Gastrocnemius medialis (tissue), 4 donors: ENCODE measurements at regions not wholly inside any gene's neighbourhood (a gene's known extent, or its start where the extent isn't known, plus 50 kb on each side); places are given as distances from the start of the nearest gene placed in this dataset.

ENCODE experiments used
- ATAC-seq, 2 donors: fragments of 150-250 bp; one replicate each; pipeline ENCODE4 v1.9.1; 2016
- DNase-seq, 2 donors: peaks; one replicate each; pipeline ENCODE4 v3.0.0-alpha.2; 2019
- H3K27ac ChIP-seq, 4 donors: fragments of 200-600 bp; sonication (generic); 1 replicate in 1 of 4; 2 replicates in 3 of 4; pipeline ENCODE4 v1.5.1; 2016 to 2018; ENCODE audit warnings: mild to moderate bottlenecking in 2 of 4, moderate library complexity in 1 of 4
- H3K27me3 ChIP-seq, 3 donors: fragments of 200-600 bp; sonication (generic) in 2 of 3; 1 replicate in 1 of 3; 2 replicates in 2 of 3; pipeline versions ENCODE4 v1.5.1 to v1.6.0; 2016 to 2019; ENCODE audit warnings: mild to moderate bottlenecking in 1 of 3, moderate library complexity in 1 of 3
- H3K36me3 ChIP-seq, 2 donors: fragments of 200-600 bp; sonication (generic) in 1 of 2; one replicate each; pipeline ENCODE4 v1.5.1; 2017 to 2018
- H3K4me1 ChIP-seq, 2 donors: fragments of 200-600 bp; sonication (generic) in 1 of 2; one replicate each; pipeline ENCODE4 v1.5.1; 2016 to 2017; ENCODE audit warnings: mild to moderate bottlenecking in 2 of 2
- H3K4me3 ChIP-seq, 4 donors: fragments of 200-600 bp; sonication (generic) in 3 of 4; 1 replicate in 1 of 4; 2 replicates in 3 of 4; pipeline ENCODE4 v1.5.1; 2016 to 2019; ENCODE audit warnings: mild to moderate bottlenecking in 2 of 4
- H3K9me3 ChIP-seq, 3 donors: fragments of 200-600 bp; sonication (generic) in 2 of 3; 1 replicate in 1 of 3; 2 replicates in 2 of 3; pipeline ENCODE4 v1.5.1; 2016 to 2019
- POLR2A ChIP-seq, 2 donors: fragments of 450-650 bp; IDR thresholded peaks; one replicate each; pipeline ENCODE4 v1.6.1; 2017; ENCODE audit warnings: antibody characterized with exemption in 2 of 2, mild to moderate bottlenecking in 2 of 2, moderate library complexity in 2 of 2
- in situ Hi-C, 4 donors: fragments of 200-750 bp; cut with MboI; loops; one replicate each; pipeline versions ENCODE4 v1.15.0 to v1.8.0; 2017; ENCODE audit warnings: low sequenced_read_pairs in 4 of 4
- intact Hi-C: fragments of 100-400 bp; cut with DNase I; formaldehyde crosslinking; loops from one replicate; pipeline ENCODE4 v1.15.1; 2023; ENCODE audit warnings: low total_unique reads
- TF ChIP-seq, protein P1 (sequence below), 5 experiments: fragments of 450-650 bp in 3 of 5; fragments of 200-600 bp in 2 of 5; sonication (generic) in 2 of 5; IDR thresholded peaks in 4 of 5; conservative IDR thresholded peaks in 1 of 5; 1 replicate in 4 of 5; 2 replicates in 1 of 5; pipeline ENCODE4 v1.5.1; 2016 to 2019; ENCODE audit warnings: antibody characterized with exemption in 5 of 5, mild to moderate bottlenecking in 3 of 5, moderate library complexity in 3 of 5

GRCh38 chr1:168811176-168811575, 82.2 kb upstream of the DPT start:
- Histone ChIP-seq H3K27ac (no peak overlapping the region), H3K4me3 (no peak overlapping the region), H3K27me3 (no peaks in the 10 kb centered on the region), H3K4me1 (no peaks in the 10 kb centered on the region), H3K36me3 (no peaks in the 10 kb centered on the region), H3K9me3 (no peaks in the 10 kb centered on the region)
- TF ChIP-seq, protein P1, sequence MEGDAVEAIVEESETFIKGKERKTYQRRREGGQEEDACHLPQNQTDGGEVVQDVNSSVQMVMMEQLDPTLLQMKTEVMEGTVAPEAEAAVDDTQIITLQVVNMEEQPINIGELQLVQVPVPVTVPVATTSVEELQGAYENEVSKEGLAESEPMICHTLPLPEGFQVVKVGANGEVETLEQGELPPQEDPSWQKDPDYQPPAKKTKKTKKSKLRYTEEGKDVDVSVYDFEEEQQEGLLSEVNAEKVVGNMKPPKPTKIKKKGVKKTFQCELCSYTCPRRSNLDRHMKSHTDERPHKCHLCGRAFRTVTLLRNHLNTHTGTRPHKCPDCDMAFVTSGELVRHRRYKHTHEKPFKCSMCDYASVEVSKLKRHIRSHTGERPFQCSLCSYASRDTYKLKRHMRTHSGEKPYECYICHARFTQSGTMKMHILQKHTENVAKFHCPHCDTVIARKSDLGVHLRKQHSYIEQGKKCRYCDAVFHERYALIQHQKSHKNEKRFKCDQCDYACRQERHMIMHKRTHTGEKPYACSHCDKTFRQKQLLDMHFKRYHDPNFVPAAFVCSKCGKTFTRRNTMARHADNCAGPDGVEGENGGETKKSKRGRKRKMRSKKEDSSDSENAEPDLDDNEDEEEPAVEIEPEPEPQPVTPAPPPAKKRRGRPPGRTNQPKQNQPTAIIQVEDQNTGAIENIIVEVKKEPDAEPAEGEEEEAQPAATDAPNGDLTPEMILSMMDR (IDR thresholded peaks at IDR 0.05 in 4 of 5, conservative IDR thresholded peaks at IDR 0.05 in 1 of 5) = no peak
- in situ Hi-C loops = no loop called here
- intact Hi-C loops = no loop called here
- ATAC-seq (no peak), DNase-seq (no peak)

- DNase-seq = no peak
- no peaks in the 10 kb centered on the region for H3K36me3 ChIP-seq
- no peak for ATAC-seq
- H3K27me3 ChIP-seq = no peaks in the 10 kb centered on the region
- H3K4me1 ChIP-seq = no peaks in the 10 kb centered on the region
- no peaks in the 10 kb centered on the region for H3K9me3 ChIP-seq
- H3K27ac ChIP-seq = no peak overlapping the region
- no peak overlapping the region for H3K4me3 ChIP-seq
- no peak for TF ChIP-seq POLR2A (IDR thresholded peaks at IDR 0.05)
- TF ChIP-seq, protein P1 (IDR thresholded peaks at IDR 0.05 in 4 of 5, conservative IDR thresholded peaks at IDR 0.05 in 1 of 5) = no peak
- intact Hi-C loops (no loop called here), in situ Hi-C loops (no loop called here)
Observed at GRCh38 chr1:168819668-168820067, 90.7 kb upstream of the DPT start.

GRCh38 chr1:168821434-168821833, 92.4 kb upstream of the DPT start:
- in situ Hi-C loops = no loop called here
- intact Hi-C loops = no loop called here
- TF ChIP-seq, protein P1 (IDR thresholded peaks at IDR 0.05 in 4 of 5, conservative IDR thresholded peaks at IDR 0.05 in 1 of 5) = no peak
- TF ChIP-seq POLR2A (IDR thresholded peaks at IDR 0.05) = no peak

DNA sequence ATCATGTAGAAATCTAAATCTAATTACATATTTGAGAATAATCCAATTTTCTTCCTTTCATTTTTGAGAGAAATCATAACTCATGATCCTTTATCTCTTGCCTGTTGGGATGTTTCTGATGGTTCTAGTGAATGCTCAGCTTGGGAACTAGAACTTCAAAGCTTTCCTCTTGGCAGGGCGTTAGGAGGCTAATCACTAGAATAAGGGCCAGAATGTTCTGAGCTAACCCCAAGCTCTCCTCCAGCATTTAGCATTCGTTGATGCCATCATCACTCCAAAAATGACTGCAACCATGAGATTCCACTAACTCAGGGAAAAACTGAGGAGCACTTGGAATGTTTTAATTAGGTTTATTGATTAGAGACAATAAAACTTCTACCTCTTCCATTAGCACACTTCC, 93.9 kb upstream of the DPT start:
- in situ Hi-C loops = no loop called here
- ATAC-seq (no peak), DNase-seq (no peak)
- H3K36me3 ChIP-seq = no peaks in the 10 kb centered on the region
- H3K27me3 ChIP-seq = no peaks in the 10 kb centered on the region
- no peak overlapping the region for H3K4me3 ChIP-seq
- H3K4me1 ChIP-seq = no peaks in the 10 kb centered on the region
- no peak for TF ChIP-seq POLR2A (IDR thresholded peaks at IDR 0.05)
- TF ChIP-seq, protein P1 (IDR thresholded peaks at IDR 0.05 in 4 of 5, conservative IDR thresholded peaks at IDR 0.05 in 1 of 5) = no peak
- intact Hi-C loops = no loop called here
- no peak overlapping the region for H3K27ac ChIP-seq
- no peaks in the 10 kb centered on the region for H3K9me3 ChIP-seq

More at GRCh38 chr1:168821434-168821833, 92.4 kb upstream of the DPT start:
- ATAC-seq (no peak), DNase-seq (no peak)
- Histone ChIP-seq H3K4me1 (no peaks in the 10 kb centered on the region), H3K36me3 (no peaks in the 10 kb centered on the region), H3K27ac (no peak overlapping the region), H3K9me3 (no peaks in the 10 kb centered on the region), H3K27me3 (no peaks in the 10 kb centered on the region), H3K4me3 (no peak overlapping the region)

DNA sequence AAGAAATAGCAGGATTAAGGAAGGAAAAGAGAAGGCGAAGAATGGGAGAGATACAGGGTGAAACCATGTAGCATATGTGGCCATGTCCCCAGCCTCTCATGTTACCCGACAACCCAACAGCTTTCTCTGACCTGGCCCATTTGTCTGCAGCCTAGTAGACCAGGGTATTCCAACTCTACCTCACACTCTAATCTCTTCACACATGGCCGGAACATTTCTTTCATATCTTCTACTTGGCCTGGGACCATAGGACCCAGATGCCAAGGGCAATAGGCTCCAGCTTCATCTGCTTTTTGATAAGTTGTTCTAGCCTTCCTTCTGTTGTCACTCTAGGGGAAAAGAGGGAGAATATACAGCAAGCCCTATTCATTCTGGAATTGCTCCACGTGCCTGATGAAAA, 95.0 kb upstream of the DPT start:
- Histone ChIP-seq H3K9me3 (no peaks in the 10 kb centered on the region), H3K36me3 (no peaks in the 10 kb centered on the region), H3K27ac (no peak overlapping the region), H3K4me1 (no peaks in the 10 kb centered on the region), H3K4me3 (no peak overlapping the region), H3K27me3 (no peaks in the 10 kb centered on the region)
- DNase-seq (no peak), ATAC-seq (no peak)
- TF ChIP-seq, protein P1 (IDR thresholded peaks at IDR 0.05 in 4 of 5, conservative IDR thresholded peaks at IDR 0.05 in 1 of 5) = no peak
- no peak for TF ChIP-seq POLR2A (IDR thresholded peaks at IDR 0.05)
- in situ Hi-C loops (no loop called here), intact Hi-C loops (no loop called here)
